ENCODE measurements at regions not wholly inside any gene's neighbourhood (a gene's known extent, or its start where the extent isn't known, plus 50 kb on each side); places are given as distances from the start of the nearest gene placed in this dataset.

DNA sequence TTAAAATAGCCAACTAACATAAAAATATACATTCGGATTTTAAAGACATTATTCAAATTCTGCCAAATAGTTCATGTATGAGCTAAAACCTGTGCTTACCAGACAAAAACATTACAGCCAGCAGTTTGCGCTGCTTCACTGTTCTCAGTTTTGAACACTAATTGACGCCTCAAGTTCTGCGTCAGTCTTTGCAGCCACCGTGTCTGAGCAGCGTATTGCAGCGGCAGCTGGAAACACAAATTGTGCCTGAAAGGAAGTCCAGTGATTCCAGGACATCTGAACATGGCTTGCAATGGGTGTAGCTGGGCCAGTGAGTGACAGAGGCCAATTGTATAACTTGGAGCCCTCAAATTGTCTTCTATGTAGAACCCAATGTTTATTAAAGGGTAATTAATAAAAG lies 267.6 kb downstream of the TFCP2L1 start:
- Histone ChIP-seq H3K4me1 (no peaks in the 10 kb centered on the region), H3K4me2 (no peak overlapping the region), H3K9me3 (peaks cover 14% of the 10 kb centered on the region; the same call in 1 of the 3 replicates), H3K27ac (no peak overlapping the region), H3K4me3 (no peak overlapping the region)
- FAIRE-seq (no peak), DNase-seq (ENCODE audit: low read depth in 1 of 2, low spot score in 1 of 2) (no peak), ATAC-seq (no peak)
- CTCF ChIA-PET: interaction anchor here (2.1 kb wide), 1 partner anchor 15 kb away, joined by 6 read pairs; no protein-coding TSS in a partner anchor
- TF ChIP-seq EHMT2 (IDR thresholded peaks at IDR 0.05; ENCODE audit: low read depth) (no peak), HOXB5 (CRISPR knock-in tag; IDR thresholded peaks at IDR 0.05) (no peak), GATA3 (IDR thresholded peaks at IDR 0.05; ENCODE audit: borderline replicate concordance) (no peak)
- TF ChIP-seq, protein P1, sequence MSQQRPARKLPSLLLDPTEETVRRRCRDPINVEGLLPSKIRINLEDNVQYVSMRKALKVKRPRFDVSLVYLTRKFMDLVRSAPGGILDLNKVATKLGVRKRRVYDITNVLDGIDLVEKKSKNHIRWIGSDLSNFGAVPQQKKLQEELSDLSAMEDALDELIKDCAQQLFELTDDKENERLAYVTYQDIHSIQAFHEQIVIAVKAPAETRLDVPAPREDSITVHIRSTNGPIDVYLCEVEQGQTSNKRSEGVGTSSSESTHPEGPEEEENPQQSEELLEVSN (IDR thresholded peaks at IDR 0.05; ENCODE audit: borderline replicate concordance, low read depth): no peak
- TF ChIP-seq, protein P2, sequence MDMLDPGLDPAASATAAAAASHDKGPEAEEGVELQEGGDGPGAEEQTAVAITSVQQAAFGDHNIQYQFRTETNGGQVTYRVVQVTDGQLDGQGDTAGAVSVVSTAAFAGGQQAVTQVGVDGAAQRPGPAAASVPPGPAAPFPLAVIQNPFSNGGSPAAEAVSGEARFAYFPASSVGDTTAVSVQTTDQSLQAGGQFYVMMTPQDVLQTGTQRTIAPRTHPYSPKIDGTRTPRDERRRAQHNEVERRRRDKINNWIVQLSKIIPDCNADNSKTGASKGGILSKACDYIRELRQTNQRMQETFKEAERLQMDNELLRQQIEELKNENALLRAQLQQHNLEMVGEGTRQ (IDR thresholded peaks at IDR 0.05): no peak
- WGBS (ENCODE audit: missing lambda C conversion rate): 69% methylated on average over 7 of the region's 7 CpGs
- POLR2A ChIA-PET: interaction anchor here (0.6 kb wide), 1 partner anchor 81 kb away, joined by 3 read pairs; no protein-coding TSS in a partner anchor

DNA sequence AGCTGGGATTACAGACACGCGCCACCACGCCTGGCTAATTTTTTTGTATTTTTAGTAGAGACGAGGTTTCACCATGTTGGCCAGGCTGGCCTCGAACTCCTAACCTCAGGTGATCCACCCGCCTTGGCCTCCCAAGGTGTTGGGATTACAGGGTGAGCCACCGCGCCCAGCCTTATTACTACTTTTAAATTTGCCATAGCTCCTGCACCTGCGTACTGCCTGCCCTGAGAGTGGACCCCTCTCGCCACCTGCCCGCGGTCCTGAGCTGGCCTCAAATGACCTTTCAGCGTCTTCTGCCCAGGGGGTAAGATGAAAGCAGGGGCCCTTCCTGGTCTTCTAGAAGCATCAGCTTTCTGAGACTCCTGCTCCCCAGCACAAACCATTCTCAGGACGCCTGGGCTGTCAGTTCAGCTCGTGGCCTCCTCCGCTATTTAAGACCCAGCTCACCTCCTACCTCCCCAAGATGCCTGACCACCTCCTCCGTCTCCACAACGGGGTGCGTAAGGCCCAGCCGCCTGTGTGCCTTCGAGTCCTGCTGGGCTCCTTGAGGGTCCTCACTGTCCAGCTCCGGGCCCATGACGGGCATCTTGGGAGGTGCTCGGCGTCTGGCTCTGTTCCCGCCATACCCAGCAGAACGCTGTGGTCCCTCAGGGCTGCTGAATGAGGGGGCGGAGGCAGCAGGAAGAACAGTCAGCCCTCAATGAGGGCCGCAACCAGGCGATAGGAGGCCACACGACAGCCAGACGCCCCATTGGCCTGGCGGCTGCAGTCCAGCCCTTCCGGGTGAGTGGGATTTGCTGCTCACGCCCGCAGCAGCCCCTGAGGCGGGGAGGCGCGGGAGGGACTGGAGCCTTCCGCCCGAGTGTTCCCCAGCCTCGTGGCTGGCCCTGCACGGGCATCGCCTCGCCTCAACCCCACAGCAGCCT lies 266.6 kb downstream of the TFCP2L1 start:
- ATAC-seq (no peak; a peak in 2 of 6 replicates), FAIRE-seq (no peak), DNase-seq (ENCODE audit: low read depth in 1 of 2, low spot score in 1 of 2) (no peak)
- no peak overlapping the region for H3K4me3 ChIP-seq
- ChIA-PET CTCF (interaction anchor here (0.6 to 2.1 kb wide), 4 partner anchors 14 to 1276 kb away, joined by 3 to 6 read pairs (median 4); no protein-coding TSS in a partner anchor), POLR2A (no interaction called here)
- H3K27ac ChIP-seq: no peak overlapping the region
- H3K9me3 ChIP-seq: peaks cover 11% of the 10 kb centered on the region; the same call in 1 of the 3 replicates
- 90% methylated on average over 45 of the region's 45 CpGs for WGBS (ENCODE audit: missing lambda C conversion rate)
- TF ChIP-seq CBX2 (IDR thresholded peaks at IDR 0.05; ENCODE audit: borderline replicate concordance, low read depth) (no peak), HDAC2 (IDR thresholded peaks at IDR 0.05) (no peak)
- TF ChIP-seq, protein P3, sequence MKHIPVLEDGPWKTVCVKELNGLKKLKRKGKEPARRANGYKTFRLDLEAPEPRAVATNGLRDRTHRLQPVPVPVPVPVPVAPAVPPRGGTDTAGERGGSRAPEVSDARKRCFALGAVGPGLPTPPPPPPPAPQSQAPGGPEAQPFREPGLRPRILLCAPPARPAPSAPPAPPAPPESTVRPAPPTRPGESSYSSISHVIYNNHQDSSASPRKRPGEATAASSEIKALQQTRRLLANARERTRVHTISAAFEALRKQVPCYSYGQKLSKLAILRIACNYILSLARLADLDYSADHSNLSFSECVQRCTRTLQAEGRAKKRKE (CRISPR knock-in tag; IDR thresholded peaks at IDR 0.05; ENCODE audit: low read depth): no peak
- TF ChIP-seq, protein P4, sequence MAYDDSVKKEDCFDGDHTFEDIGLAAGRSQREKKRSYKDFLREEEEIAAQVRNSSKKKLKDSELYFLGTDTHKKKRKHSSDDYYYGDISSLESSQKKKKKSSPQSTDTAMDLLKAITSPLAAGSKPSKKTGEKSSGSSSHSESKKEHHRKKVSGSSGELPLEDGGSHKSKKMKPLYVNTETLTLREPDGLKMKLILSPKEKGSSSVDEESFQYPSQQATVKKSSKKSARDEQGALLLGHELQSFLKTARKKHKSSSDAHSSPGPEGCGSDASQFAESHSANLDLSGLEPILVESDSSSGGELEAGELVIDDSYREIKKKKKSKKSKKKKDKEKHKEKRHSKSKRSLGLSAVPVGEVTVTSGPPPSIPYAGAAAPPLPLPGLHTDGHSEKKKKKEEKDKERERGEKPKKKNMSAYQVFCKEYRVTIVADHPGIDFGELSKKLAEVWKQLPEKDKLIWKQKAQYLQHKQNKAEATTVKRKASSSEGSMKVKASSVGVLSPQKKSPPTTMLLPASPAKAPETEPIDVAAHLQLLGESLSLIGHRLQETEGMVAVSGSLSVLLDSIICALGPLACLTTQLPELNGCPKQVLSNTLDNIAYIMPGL (CRISPR knock-in tag; IDR thresholded peaks at IDR 0.05; ENCODE audit: borderline replicate concordance): no peak
- TF ChIP-seq, protein P5, sequence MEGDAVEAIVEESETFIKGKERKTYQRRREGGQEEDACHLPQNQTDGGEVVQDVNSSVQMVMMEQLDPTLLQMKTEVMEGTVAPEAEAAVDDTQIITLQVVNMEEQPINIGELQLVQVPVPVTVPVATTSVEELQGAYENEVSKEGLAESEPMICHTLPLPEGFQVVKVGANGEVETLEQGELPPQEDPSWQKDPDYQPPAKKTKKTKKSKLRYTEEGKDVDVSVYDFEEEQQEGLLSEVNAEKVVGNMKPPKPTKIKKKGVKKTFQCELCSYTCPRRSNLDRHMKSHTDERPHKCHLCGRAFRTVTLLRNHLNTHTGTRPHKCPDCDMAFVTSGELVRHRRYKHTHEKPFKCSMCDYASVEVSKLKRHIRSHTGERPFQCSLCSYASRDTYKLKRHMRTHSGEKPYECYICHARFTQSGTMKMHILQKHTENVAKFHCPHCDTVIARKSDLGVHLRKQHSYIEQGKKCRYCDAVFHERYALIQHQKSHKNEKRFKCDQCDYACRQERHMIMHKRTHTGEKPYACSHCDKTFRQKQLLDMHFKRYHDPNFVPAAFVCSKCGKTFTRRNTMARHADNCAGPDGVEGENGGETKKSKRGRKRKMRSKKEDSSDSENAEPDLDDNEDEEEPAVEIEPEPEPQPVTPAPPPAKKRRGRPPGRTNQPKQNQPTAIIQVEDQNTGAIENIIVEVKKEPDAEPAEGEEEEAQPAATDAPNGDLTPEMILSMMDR (IDR thresholded peaks at IDR 0.05): no peak
- no peak overlapping the region for H3K4me2 ChIP-seq
- no peaks in the 10 kb centered on the region for H3K4me1 ChIP-seq

DNA sequence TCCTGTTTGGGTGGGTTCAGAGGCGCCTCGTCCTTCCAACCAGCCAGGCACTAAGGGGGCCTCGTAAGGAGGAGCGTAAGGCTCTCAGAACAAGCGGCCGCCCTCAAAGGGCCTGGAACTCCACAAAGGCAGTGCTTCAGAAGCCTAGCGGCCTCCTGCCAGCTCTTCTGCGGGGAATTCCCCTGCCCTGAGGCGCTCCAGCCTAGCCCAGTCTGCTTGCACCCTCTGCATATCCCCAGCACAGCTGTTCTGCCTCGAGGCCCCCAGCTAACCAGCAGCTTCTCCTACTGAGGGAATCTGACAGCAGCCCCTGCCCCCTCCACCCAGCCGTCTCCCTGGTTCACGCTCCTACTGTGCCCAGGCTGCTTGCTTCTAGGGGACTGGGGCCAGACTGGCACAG lies 265.9 kb downstream of the TFCP2L1 start:
- no peak overlapping the region for H3K4me2 ChIP-seq
- WGBS (ENCODE audit: missing lambda C conversion rate): 76% methylated on average over 5 of the region's 12 CpGs
- no peak for TF ChIP-seq CHD2 (IDR thresholded peaks at IDR 0.05; ENCODE audit: low read length, partially characterized antibody)
- TF ChIP-seq, protein P6, sequence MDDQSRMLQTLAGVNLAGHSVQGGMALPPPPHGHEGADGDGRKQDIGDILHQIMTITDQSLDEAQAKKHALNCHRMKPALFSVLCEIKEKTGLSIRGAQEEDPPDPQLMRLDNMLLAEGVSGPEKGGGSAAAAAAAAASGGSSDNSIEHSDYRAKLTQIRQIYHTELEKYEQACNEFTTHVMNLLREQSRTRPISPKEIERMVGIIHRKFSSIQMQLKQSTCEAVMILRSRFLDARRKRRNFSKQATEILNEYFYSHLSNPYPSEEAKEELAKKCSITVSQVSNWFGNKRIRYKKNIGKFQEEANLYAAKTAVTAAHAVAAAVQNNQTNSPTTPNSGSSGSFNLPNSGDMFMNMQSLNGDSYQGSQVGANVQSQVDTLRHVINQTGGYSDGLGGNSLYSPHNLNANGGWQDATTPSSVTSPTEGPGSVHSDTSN (IDR thresholded peaks at IDR 0.05): no peak
- TF ChIP-seq NR3C1 (IDR thresholded peaks at IDR 0.05): no peak
- no peak for TF ChIP-seq HEYL (CRISPR knock-in tag; IDR thresholded peaks at IDR 0.05)
- no peak for TF ChIP-seq PHF8 (IDR thresholded peaks at IDR 0.05; ENCODE audit: borderline replicate concordance, low read depth)
- TF ChIP-seq, protein P7, sequence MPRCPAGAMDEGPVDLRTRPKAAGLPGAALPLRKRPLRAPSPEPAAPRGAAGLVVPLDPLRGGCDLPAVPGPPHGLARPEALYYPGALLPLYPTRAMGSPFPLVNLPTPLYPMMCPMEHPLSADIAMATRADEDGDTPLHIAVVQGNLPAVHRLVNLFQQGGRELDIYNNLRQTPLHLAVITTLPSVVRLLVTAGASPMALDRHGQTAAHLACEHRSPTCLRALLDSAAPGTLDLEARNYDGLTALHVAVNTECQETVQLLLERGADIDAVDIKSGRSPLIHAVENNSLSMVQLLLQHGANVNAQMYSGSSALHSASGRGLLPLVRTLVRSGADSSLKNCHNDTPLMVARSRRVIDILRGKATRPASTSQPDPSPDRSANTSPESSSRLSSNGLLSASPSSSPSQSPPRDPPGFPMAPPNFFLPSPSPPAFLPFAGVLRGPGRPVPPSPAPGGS (IDR thresholded peaks at IDR 0.05): no peak
- TF ChIP-seq, protein P1 (IDR thresholded peaks at IDR 0.05; ENCODE audit: borderline replicate concordance, low read depth): no peak
- TF ChIP-seq, protein P4 (CRISPR knock-in tag; IDR thresholded peaks at IDR 0.05; ENCODE audit: borderline replicate concordance): no peak
- no peak for TF ChIP-seq POLR2AphosphoS2 (conservative IDR thresholded peaks at IDR 0.05; ENCODE audit: low read length)
- no peak for TF ChIP-seq HOXA7 (CRISPR knock-in tag; IDR thresholded peaks at IDR 0.05)

More for the DNA sequence above, 265.9 kb downstream of the TFCP2L1 start:
- peaks cover 5% of the 10 kb centered on the region; the same call in 1 of the 3 replicates for H3K9me3 ChIP-seq
- CTCF ChIA-PET: interaction anchor here (0.6 to 1.4 kb wide), 2 partner anchors 17 to 1228 kb away, joined by 3 to 4 read pairs; no protein-coding TSS in a partner anchor
- DNase-seq (ENCODE audit: low read depth in 1 of 2, low spot score in 1 of 2) (no peak), ATAC-seq (no peak; a peak in 1 of 6 replicates), FAIRE-seq (no peak)
- POLR2A ChIA-PET: no interaction called here
- H3K4me1 ChIP-seq: no peaks in the 10 kb centered on the region
- no peak overlapping the region for H3K4me3 ChIP-seq
- H3K27ac ChIP-seq: no peak overlapping the region
